HAP-1 (cell line): ENCODE measurements at regions not wholly inside any gene's neighbourhood (a gene's known extent, or its start where the extent isn't known, plus 50 kb on each side); places are given as distances from the start of the nearest gene placed in this dataset.
"Not testable (repeated sequence)": the region's sequence is repeated elsewhere in the genome, so short reads cannot be mapped to it uniquely, and the experiment has no call there.

Experiments used
- DNase-seq, 2 experiments: peaks; one replicate each; pipeline ENCODE4 v3.0.0-alpha.2; 2016 to 2020; ENCODE audit warnings: low spot score in 2 of 2
- H3K27me3 ChIP-seq: fragments of 250-450 bp; sonication (Bioruptor Pico); 2 replicates; pipeline ENCODE4 v1.5.1; 2020; ENCODE audit warnings: low read depth, mild to moderate bottlenecking, moderate library complexity
- H3K36me3 ChIP-seq: fragments of 250-450 bp; sonication (Bioruptor Pico); replicated peaks from 2 replicates; pipeline ENCODE4 v1.5.1; 2020; ENCODE audit warnings: mild to moderate bottlenecking
- H3K4me1 ChIP-seq: fragments of 250-450 bp; sonication (Bioruptor Pico); 2 replicates; pipeline ENCODE4 v1.5.1; 2020; ENCODE audit warnings: mild to moderate bottlenecking
- H3K4me3 ChIP-seq: fragments of 250-450 bp; sonication (Bioruptor Pico); 2 replicates; pipeline ENCODE4 v1.5.1; 2020; ENCODE audit warnings: mild to moderate bottlenecking, moderate library complexity
- H3K9me3 ChIP-seq: fragments of 250-450 bp; sonication (Bioruptor Pico); 2 replicates; pipeline ENCODE4 v1.5.1; 2020; ENCODE audit warnings: mild to moderate bottlenecking, moderate library complexity
- in situ Hi-C: fragments of 300-500 bp; cut with MboI; formaldehyde crosslinking; loops from 3 replicates; pipeline ENCODE4 v1.14.3; 2020; ENCODE audit warnings: low sequenced_read_pairs, inconsistent platforms, mixed read lengths

DNA sequence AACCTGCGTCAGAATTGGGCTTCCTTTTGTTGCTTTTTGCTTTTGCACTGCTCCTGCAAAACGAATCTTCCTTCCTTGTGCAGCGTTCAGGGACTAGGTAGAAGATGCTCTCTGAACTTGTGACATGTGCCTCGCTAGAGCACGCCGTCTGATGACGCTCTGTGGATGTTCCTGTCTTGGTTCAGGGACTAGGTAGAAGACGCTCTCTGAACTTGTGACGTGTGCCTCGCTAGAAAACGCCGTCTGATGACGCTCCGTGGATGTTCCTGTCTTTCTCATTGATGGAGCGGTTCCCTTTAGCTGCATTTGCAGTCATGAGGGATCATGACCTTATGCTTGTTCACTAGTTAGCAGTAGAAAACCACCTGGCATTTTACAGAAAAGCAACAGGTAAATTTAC is 154.0 kb downstream of the SOX1 start:
- Histone ChIP-seq H3K27me3 (no peaks in the 10 kb centered on the region), H3K4me1 (no peaks in the 10 kb centered on the region), H3K36me3 (no peaks in the 10 kb centered on the region), H3K4me3 (no peak overlapping the region), H3K9me3 (no peaks in the 10 kb centered on the region)
- in situ Hi-C loops: no loop called here
- no peak for DNase-seq

DNA sequence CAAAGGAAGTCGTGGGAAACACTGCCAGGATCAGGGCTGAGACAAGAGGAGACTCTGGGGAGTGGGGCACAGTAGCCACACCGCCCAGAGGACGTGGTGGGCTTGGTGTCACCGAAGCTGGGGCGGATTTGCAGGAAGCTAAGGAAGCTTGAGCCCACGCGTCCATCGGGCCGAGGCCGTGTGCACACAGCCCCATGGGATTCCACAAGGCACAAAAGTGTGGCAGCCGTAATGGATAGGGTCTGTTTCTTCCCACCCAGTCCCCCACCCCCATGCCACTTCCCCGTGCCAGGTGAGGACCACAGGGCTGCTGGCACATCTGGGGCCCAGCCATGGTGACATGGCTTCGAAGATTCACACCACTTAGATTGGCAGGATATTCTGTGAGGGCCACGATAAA is 153.2 kb upstream of the SPACA7 start:
- Histone ChIP-seq H3K4me1 (no peaks in the 10 kb centered on the region), H3K27me3 (no peaks in the 10 kb centered on the region), H3K9me3 (no peaks in the 10 kb centered on the region), H3K4me3 (no peak overlapping the region), H3K36me3 (no peaks in the 10 kb centered on the region)
- in situ Hi-C loops: no loop called here
- DNase-seq: no peak

DNA sequence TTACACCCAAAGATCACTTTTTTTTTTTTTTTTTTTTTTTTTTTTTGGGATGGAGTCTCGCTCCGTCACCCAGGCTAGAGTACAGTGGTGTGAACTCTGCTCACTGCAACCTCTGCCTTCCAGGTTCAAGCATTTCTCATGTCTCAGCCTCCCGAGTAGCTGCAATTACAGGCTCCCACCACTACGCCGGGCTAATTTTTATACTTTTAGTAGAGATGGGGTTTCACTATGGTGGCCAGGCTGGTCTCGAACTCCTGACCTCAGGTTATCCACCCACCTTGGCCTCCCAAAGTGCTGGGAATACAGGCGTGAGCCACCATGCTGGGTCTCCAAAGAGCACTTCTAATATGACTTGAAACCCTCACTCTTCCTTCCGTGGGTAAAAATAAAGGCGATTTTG is 152.2 kb upstream of the SPACA7 start:
- H3K4me3 ChIP-seq, H3K36me3 ChIP-seq, H3K4me1 ChIP-seq, DNase-seq, in situ Hi-C loops, H3K9me3 ChIP-seq, H3K27me3 ChIP-seq: not testable (repeated sequence)

DNA sequence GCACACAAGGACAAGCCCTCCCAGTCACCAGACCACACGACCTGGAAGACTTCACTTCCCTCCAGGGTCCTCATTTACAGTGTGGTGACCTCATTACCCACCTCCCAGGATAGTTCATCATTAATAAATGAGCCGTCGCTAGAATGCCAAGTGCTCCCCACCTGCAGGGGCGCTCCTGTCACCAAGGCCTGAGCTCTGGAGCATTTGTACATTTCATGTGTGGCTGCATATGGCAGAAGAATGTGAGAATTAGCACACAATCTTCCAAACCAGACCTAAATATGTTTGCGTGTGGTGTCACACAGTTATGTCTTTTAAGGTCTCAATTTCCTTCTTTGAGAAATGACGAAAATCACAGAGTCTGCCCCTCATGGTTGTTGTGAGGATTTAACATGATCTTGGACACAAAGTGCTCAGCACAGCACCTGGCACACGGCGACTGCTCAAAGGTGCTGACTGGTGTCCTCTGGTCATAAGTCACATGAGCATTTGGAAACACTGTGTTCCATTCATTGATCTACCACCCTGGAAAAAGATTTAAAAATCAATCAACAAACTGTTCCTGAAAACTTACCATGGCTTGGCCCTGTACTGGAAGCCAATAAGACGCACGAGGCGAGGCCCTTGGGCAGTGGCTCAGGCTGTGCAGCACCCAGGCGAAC is 150.6 kb upstream of the SPACA7 start:
- no peaks in the 10 kb centered on the region for H3K4me1 ChIP-seq
- no peaks in the 10 kb centered on the region for H3K9me3 ChIP-seq
- no peak overlapping the region for H3K4me3 ChIP-seq
- no peaks in the 10 kb centered on the region for H3K36me3 ChIP-seq
- no peaks in the 10 kb centered on the region for H3K27me3 ChIP-seq
- DNase-seq: no peak
- in situ Hi-C loops: no loop called here

DNA sequence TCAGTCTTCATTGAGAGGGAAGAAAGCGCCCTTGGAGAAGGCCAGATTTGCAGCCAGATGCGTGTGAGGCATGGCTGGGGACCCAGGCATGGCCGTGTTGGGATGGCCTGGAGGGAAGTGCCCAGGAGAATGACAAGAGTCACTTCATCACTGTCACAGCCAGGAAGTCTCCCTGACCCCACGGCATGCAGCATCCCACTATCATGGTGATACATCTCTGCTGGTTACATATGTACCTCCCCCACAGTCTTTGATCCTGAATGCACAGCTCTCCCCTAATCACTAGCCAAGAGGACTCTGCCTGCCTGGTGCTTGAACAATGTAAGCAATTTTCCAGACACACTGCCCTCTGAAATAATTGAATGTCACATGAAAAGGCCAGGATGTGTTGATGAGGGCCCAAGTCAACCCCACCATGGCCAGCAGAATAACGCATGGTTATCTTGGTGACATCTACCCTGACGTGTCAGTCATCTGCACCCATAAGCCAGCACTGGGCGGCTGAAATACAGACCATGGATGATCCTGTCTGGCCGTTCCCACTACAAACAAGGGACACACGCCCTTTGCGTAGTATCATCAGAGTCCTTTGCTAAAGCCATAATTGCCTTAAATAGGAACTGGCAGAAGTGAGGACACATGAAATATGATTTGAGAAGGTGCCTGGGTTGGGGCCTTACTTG is 149.7 kb upstream of the SPACA7 start:
- in situ Hi-C loops: no loop called here
- H3K36me3 ChIP-seq: no peaks in the 10 kb centered on the region
- DNase-seq: no peak
- no peak overlapping the region for H3K4me3 ChIP-seq
- H3K4me1 ChIP-seq: no peaks in the 10 kb centered on the region
- H3K27me3 ChIP-seq: no peaks in the 10 kb centered on the region
- H3K9me3 ChIP-seq: no peaks in the 10 kb centered on the region

DNA sequence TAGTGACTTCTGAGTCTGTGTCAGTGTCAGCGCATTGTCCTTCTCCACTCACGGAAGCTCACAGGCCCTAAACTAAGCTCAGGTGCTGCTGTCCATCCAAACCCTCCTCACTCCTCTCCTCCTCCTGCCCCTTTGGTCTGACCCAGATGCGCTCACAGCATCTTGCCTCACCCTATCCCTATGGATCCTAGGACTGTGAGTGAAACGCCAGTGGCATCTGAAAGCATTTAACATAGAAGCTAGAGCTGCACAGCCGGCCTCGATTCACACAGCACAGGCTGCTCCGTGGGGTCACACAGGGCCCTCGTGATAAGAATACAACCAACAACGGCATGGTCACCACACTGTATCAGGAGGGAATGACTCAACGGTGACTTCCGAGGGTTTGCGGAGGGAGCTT is 149.1 kb upstream of the SPACA7 start:
- Histone ChIP-seq H3K27me3 (no peaks in the 10 kb centered on the region), H3K4me1 (no peaks in the 10 kb centered on the region)

DNA sequence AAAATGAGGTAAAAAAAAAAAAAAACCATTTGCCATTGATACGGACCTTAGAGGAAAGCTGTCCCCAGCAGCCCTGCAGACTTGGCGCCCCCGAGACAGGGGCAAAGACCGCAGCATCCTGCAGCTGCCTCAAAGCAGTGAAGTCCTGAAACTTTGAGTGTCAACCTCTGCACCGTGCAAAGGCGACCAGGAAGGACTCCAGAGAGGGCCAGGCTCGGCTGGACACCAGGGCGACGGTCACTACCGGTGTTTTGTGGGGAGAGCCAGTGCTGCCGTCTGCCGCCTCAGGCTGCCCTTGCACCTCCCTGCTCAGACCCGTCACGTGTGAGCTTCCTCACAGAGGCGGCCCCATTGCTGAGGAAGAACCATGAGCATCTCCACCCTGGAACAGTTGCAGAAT is 146.7 kb upstream of the SPACA7 start:
- Histone ChIP-seq H3K4me1 (no peaks in the 10 kb centered on the region), H3K9me3 (no peaks in the 10 kb centered on the region), H3K4me3 (no peak overlapping the region), H3K27me3 (no peaks in the 10 kb centered on the region), H3K36me3 (no peaks in the 10 kb centered on the region)
- no peak for DNase-seq
- in situ Hi-C loops: no loop called here

More for the DNA sequence above, 149.1 kb upstream of the SPACA7 start:
- no peak for DNase-seq
- Histone ChIP-seq H3K4me3 (no peak overlapping the region), H3K36me3 (no peaks in the 10 kb centered on the region), H3K9me3 (no peaks in the 10 kb centered on the region)
- in situ Hi-C loops: no loop called here

DNA sequence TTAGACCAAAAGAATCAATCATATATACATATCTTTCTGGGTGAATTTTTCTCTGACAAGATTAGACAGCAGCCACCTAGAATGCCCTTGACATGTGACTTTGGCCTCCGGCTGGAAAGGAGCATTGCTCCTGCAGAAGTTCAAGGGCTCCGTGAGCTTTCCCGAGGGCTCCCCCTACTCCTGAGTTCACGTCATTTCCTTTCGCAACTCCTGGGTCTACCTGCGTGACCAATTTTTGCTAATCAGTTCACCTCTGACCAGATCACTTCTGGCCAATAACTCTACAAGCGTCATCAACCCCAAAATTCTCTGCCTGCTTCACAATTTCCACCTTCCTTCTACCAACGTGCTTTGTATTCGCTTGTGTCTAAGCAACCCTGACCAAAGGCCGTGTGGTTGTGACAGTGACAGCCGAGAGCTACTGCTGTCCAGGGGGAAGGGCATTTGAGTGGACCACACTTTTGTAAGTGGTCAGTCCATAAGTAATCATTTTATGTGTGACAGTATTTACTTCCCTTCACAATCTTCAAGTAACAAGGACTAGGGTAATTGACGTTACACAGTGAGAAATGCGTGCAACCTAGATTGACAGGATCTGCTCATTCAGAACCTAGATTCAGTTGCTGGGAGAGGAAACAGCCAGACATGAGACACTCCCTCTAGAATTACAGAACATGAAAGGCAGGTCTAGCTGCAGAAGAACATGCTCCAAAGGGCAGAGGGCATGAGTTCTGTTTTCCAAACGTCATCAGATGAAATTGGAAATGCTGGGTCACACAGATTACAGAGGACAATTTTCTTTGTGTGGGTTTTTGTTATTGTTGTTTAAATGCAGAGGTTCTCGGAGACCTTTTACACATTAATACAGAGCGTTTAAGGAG is 145.9 kb upstream of the SPACA7 start:
- H3K27me3 ChIP-seq: no peaks in the 10 kb centered on the region
- H3K4me1 ChIP-seq: no peaks in the 10 kb centered on the region
- no peaks in the 10 kb centered on the region for H3K36me3 ChIP-seq
- H3K9me3 ChIP-seq: no peaks in the 10 kb centered on the region
- no peak overlapping the region for H3K4me3 ChIP-seq
- in situ Hi-C loops: no loop called here
- DNase-seq: no peak

DNA sequence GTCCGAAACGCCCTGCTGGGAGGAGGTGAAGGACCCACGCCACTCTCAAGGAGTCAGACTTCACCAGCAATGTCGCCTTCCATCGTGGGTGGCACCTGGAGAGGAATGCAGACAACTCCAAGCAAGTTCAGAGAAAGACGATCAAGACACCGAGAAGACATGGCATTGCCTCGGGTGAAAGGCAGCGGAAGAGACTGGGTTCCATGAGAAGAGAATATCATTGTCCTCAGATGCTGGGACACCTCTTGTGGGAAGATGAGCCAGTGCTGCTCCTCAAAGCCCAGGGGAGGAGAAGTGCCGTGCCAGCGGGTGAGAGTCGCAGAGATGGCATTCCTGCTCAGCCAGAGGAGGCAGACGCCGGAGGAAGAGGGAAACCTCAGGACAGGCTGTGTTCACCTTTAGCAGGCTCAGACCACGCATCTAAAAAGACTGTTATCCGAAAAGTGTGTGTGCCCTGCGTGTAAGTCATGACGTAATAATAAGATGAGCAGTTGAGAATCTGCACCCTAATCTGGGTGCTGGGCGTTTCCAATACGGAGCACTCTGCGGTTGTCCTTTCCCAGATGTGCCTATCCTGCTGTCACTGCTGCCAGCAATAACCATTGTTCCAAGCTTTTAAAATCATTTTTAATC is 144.6 kb upstream of the SPACA7 start:
- no peak overlapping the region for H3K4me3 ChIP-seq
- no peaks in the 10 kb centered on the region for H3K9me3 ChIP-seq
- no peaks in the 10 kb centered on the region for H3K27me3 ChIP-seq
- H3K4me1 ChIP-seq: no peaks in the 10 kb centered on the region
- H3K36me3 ChIP-seq: no peaks in the 10 kb centered on the region
- no peak for DNase-seq
- in situ Hi-C loops: no loop called here

DNA sequence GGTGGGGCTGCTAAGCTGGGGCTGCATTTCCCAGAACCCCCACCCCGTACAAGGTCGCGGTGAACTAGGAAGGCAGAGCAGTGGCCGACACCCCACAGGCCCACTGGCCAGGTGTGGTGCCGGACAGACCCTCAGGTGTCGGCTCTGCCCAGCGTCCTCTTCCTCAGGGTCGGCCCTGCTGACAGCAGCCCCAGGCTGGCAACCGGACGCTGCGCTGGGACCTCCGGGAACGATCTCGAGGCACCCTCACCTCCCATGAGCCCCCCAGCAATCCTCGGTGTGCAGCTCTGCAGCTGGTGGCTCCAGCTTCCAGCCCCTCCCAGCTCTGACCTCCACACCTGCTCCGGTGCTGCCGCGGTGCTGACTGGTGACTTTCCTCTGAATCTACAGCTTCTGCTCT is 142.9 kb upstream of the SPACA7 start:
- DNase-seq: no peak
- H3K9me3 ChIP-seq: no peaks in the 10 kb centered on the region
- H3K27me3 ChIP-seq: no peaks in the 10 kb centered on the region
- in situ Hi-C loops: no loop called here
- H3K36me3 ChIP-seq: no peaks in the 10 kb centered on the region
- H3K4me1 ChIP-seq: no peaks in the 10 kb centered on the region
- H3K4me3 ChIP-seq: no peak overlapping the region

DNA sequence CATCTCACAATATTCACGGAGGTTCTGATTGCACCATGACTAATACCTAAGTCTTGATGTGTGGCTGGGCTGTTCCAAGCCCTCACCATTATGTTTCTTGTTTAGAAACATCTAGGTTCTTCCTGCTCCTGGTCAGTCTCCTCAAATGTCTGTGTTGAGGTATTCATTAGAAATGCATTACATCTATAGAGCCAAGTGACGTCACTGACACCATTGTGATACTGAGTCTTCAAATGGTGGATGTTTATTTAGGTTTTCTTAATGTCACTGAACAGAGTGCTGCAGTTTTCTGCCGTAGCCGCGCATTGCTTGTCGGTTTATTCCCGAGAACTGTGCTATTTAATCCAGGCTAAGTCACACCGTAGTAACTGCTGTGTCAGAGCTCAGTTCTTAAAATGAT is 142.4 kb upstream of the SPACA7 start:
- in situ Hi-C loops: no loop called here

DNA sequence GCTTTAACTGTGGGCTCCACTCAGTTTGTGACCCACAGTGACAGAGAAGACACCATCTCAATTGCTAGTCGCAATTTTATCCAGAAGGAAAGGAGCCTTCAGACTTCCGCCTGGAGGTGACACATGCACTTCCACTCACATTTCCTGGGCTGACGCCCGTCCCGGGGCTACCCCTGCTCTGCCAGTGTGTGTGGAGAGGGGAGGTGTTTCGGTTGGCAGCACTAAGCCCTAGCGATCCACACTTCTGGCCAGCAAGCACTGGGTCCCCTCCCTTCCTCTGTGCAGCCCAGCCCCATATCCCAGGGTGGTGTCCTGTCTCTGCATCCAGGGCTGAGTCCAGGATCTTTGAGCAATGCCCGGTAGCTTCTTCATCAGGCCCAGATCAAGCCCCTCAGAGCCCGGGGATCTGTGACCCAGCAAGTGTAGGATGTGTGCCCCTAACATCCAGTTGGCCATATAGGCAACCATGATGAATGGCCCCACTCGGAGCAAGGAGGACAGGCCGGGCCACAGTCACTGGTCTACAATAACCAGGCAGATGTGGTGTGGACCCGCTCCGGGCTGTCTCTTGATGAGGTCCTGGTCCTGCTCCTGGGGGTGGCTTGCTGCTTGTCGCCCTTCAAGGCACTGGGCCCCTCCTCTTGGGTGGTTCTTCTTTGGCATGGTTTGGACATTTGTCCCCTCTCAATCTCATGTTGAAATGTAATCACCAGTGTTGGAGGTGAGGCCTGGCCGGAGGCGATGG is 141.9 kb upstream of the SPACA7 start:
- Histone ChIP-seq H3K4me1 (no peaks in the 10 kb centered on the region), H3K9me3 (no peaks in the 10 kb centered on the region), H3K4me3 (no peak overlapping the region), H3K27me3 (no peaks in the 10 kb centered on the region), H3K36me3 (no peaks in the 10 kb centered on the region)
- in situ Hi-C loops: no loop called here
- DNase-seq: no peak

More for the DNA sequence above, 142.4 kb upstream of the SPACA7 start:
- DNase-seq: no peak
- Histone ChIP-seq H3K27me3 (no peaks in the 10 kb centered on the region), H3K36me3 (no peaks in the 10 kb centered on the region), H3K9me3 (no peaks in the 10 kb centered on the region), H3K4me1 (no peaks in the 10 kb centered on the region), H3K4me3 (no peak overlapping the region)

DNA sequence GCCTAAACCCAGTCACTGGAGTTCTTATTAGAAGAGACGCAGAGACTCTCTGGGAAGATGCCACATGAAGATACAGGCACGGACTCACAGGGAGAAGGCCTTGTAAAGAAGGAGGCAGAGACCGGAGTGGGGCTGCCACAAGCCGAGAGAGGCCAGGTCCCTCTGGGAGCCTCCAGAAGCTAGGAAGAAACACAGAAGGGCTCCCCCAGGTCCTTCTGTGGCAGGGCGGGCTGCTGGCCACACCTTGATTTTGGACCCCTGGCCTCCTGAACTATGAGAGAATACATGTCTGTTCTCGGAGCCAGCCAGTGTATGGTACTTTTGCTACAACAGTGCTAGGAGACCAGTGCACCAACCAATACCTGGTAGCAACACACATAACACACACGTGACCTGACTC is 140.1 kb upstream of the SPACA7 start:
- in situ Hi-C loops: no loop called here
- no peaks in the 10 kb centered on the region for H3K27me3 ChIP-seq

More for the DNA sequence above, 140.1 kb upstream of the SPACA7 start:
- Histone ChIP-seq H3K4me1 (no peaks in the 10 kb centered on the region), H3K4me3 (no peak overlapping the region), H3K9me3 (no peaks in the 10 kb centered on the region), H3K36me3 (no peaks in the 10 kb centered on the region)
- DNase-seq: no peak
